Mesendoderm (in vitro differentiated cells): ENCODE measurements at regions not wholly inside any gene's neighbourhood (a gene's known extent, or its start where the extent isn't known, plus 50 kb on each side); places are given as distances from the start of the nearest gene placed in this dataset.
A peak's percentile ranks its signal among the peaks of the same experiment; 100 is the strongest.

Experiments used
- DNase-seq: peaks from one replicate; pipeline ENCODE4 v3.0.0; 2013
- H2AK5ac ChIP-seq: 2 replicates; pipeline ENCODE4 v1.6.1; 2013; ENCODE audit warnings: low read length, inconsistent platforms
- H2BK120ac ChIP-seq: 2 replicates; pipeline ENCODE4 v1.6.1; 2013; ENCODE audit warnings: low read depth, mild to moderate bottlenecking, low read length, moderate library complexity, mixed read lengths
- H2BK15ac ChIP-seq: replicated peaks from 2 replicates; pipeline ENCODE4 v1.6.1; 2013; ENCODE audit warnings: low read depth, mild to moderate bottlenecking, moderate library complexity
- H2BK5ac ChIP-seq: 2 replicates; pipeline ENCODE4 v1.6.1; 2013; ENCODE audit warnings: low read length, inconsistent platforms
- H3K18ac ChIP-seq: 2 replicates; pipeline ENCODE4 v1.6.1; 2013; ENCODE audit warnings: mild to moderate bottlenecking, low read length, mixed read lengths
- H3K23ac ChIP-seq: one replicate; pipeline ENCODE4 v1.6.1; 2013; ENCODE audit warnings: low read length
- H3K27ac ChIP-seq: 2 replicates; pipeline ENCODE4 v1.5.1; 2013; ENCODE audit warnings: low read depth, mild to moderate bottlenecking, inconsistent platforms, low read length, moderate library complexity
- H3K27me3 ChIP-seq: 2 replicates; pipeline ENCODE4 v1.6.1; 2013; ENCODE audit warnings: low read length, control low read depth, mild to moderate bottlenecking, inconsistent platforms; ENCODE audit not compliant: insufficient read depth, poor library complexity
- H3K36me3 ChIP-seq: 2 replicates; pipeline ENCODE4 v1.6.1; 2013; ENCODE audit warnings: low read length, inconsistent platforms; ENCODE audit not compliant: control insufficient read depth, insufficient read depth
- H3K4ac ChIP-seq: one replicate; pipeline ENCODE4 v1.6.1; 2013; ENCODE audit warnings: low read depth, mild to moderate bottlenecking, low read length, moderate library complexity
- H3K4me1 ChIP-seq: 2 replicates; pipeline ENCODE4 v1.6.1; 2013; ENCODE audit warnings: low read depth, low read length, inconsistent platforms; ENCODE audit not compliant: control insufficient read depth
- H3K4me2 ChIP-seq: 2 replicates; pipeline ENCODE4 v1.6.1; 2013; ENCODE audit warnings: low read length
- H3K4me3 ChIP-seq: 2 replicates; pipeline ENCODE4 v1.5.1; 2013; ENCODE audit warnings: mild to moderate bottlenecking, low read length
- H3K56ac ChIP-seq: one replicate; pipeline ENCODE4 v1.6.1; 2013; ENCODE audit warnings: low read length
- H3K79me1 ChIP-seq: 2 replicates; pipeline ENCODE4 v1.6.1; 2013; ENCODE audit warnings: low read length, inconsistent platforms
- H3K79me2 ChIP-seq: 2 replicates; pipeline ENCODE4 v1.6.1; 2013; ENCODE audit warnings: mild to moderate bottlenecking, low read length; ENCODE audit not compliant: control insufficient read depth, insufficient read depth
- H3K9ac ChIP-seq: 2 replicates; pipeline ENCODE4 v1.6.1; 2013; ENCODE audit warnings: low read length, inconsistent platforms
- H4K5ac ChIP-seq: one replicate; pipeline ENCODE4 v1.6.1; 2013; ENCODE audit warnings: low read length
- H4K8ac ChIP-seq: one replicate; pipeline ENCODE4 v1.6.1; 2013; ENCODE audit warnings: low read depth, mild to moderate bottlenecking, control low read depth, low read length, moderate library complexity
- WGBS: extraction: QIAGEN DNeasy Blood & Tissue Kit; methylation state at CpG from one replicate; pipeline ENCODE4 v1.1.7; 2013; ENCODE audit warnings: low lambda C conversion rate, missing lambda C conversion rate; ENCODE audit not compliant: insufficient coverage; ENCODE audit errors: extremely low coverage; 5-methylcytosine and 5-hydroxymethylcytosine counted together

- Histone ChIP-seq H3K79me2 (no peaks in the 10 kb centered on the region), H3K56ac (no peak overlapping the region), H2BK5ac (no peak overlapping the region), H3K27ac (no peak overlapping the region), H3K27me3 (no peaks in the 10 kb centered on the region), H2BK120ac (no peak overlapping the region), H4K8ac (no peak overlapping the region), H3K23ac (no peak overlapping the region), H3K18ac (no peak overlapping the region), H3K79me1 (no peaks in the 10 kb centered on the region), H4K5ac (no peak overlapping the region), H3K4me3 (no peak overlapping the region), H3K9ac (no peak overlapping the region), H2AK5ac (no peak overlapping the region), H2BK15ac (no peak overlapping the region), H3K4me2 (no peak overlapping the region), H3K4ac (no peak overlapping the region), H3K36me3 (no peaks in the 10 kb centered on the region), H3K4me1 (peaks cover 9% of the 10 kb centered on the region)
- WGBS: no CpG with 5 or more reads among the region's 22 CpGs
- no peak for DNase-seq
Measured at GRCh38 chr1:5650283-5651026, 341.8 kb downstream of the NPHP4 start.

GRCh38 chr1:5649795-5650194 lies 342.4 kb downstream of the NPHP4 start:
- Histone ChIP-seq H4K8ac (no peak overlapping the region), H3K4ac (no peak overlapping the region), H3K56ac (no peak overlapping the region), H2BK120ac (no peak overlapping the region), H3K27me3 (no peaks in the 10 kb centered on the region), H3K27ac (no peak overlapping the region), H4K5ac (no peak overlapping the region), H2BK15ac (no peak overlapping the region), H3K18ac (no peak overlapping the region), H3K79me1 (no peaks in the 10 kb centered on the region), H2BK5ac (no peak overlapping the region), H3K4me2 (no peak overlapping the region), H3K23ac (no peak overlapping the region), H2AK5ac (no peak overlapping the region), H3K4me1 (peaks cover 9% of the 10 kb centered on the region), H3K36me3 (no peaks in the 10 kb centered on the region), H3K79me2 (no peaks in the 10 kb centered on the region), H3K9ac (no peak overlapping the region), H3K4me3 (no peak overlapping the region)
- DNase-seq: no peak
- WGBS: no CpG with 5 or more reads among the region's 5 CpGs

- Histone ChIP-seq H3K36me3 (no peaks in the 10 kb centered on the region), H3K4me3 (no peak overlapping the region), H4K5ac (no peak overlapping the region), H3K4me2 (no peak overlapping the region), H2AK5ac (no peak overlapping the region), H2BK120ac (no peak overlapping the region), H3K27me3 (no peaks in the 10 kb centered on the region), H3K4ac (no peak overlapping the region), H3K18ac (no peak overlapping the region), H3K79me2 (no peaks in the 10 kb centered on the region), H3K9ac (no peak overlapping the region), H3K23ac (no peak overlapping the region), H2BK5ac (no peak overlapping the region), H2BK15ac (no peak overlapping the region), H3K79me1 (no peaks in the 10 kb centered on the region), H3K56ac (no peak overlapping the region), H3K27ac (no peak overlapping the region), H4K8ac (no peak overlapping the region), H3K4me1 (peaks cover 9% of the 10 kb centered on the region)
- no peak for DNase-seq
- WGBS: no CpG with 5 or more reads among the region's 4 CpGs
Measured at GRCh38 chr1:5649166-5649551, 343.1 kb downstream of the NPHP4 start.

- H2BK5ac ChIP-seq: no peak overlapping the region
- H2BK15ac ChIP-seq: no peak overlapping the region
- H2BK120ac ChIP-seq: no peak overlapping the region
- H3K18ac ChIP-seq: no peak overlapping the region
- no peak for DNase-seq
- H3K27ac ChIP-seq: no peak overlapping the region
- peaks cover 9% of the 10 kb centered on the region for H3K4me1 ChIP-seq
- no peak overlapping the region for H2AK5ac ChIP-seq
- H3K27me3 ChIP-seq: no peaks in the 10 kb centered on the region
- H3K23ac ChIP-seq: no peak overlapping the region
- no peak overlapping the region for H3K4me3 ChIP-seq
- no peak overlapping the region for H3K4me2 ChIP-seq
- H3K9ac ChIP-seq: no peak overlapping the region
- no peak overlapping the region for H3K4ac ChIP-seq
- WGBS: no CpG with 5 or more reads among the region's 10 CpGs
- H3K79me1 ChIP-seq: no peaks in the 10 kb centered on the region
- no peak overlapping the region for H3K56ac ChIP-seq
- no peak overlapping the region for H4K8ac ChIP-seq
- no peaks in the 10 kb centered on the region for H3K36me3 ChIP-seq
- no peaks in the 10 kb centered on the region for H3K79me2 ChIP-seq
- H4K5ac ChIP-seq: no peak overlapping the region
Measured at GRCh38 chr1:5648410-5649165, 343.6 kb downstream of the NPHP4 start.

- no CpG with 5 or more reads among the region's 7 CpGs for WGBS
- no peaks in the 10 kb centered on the region for H3K79me1 ChIP-seq
- no peak overlapping the region for H4K8ac ChIP-seq
- no peak overlapping the region for H3K18ac ChIP-seq
- peak; percentile 92 for DNase-seq
- H2AK5ac ChIP-seq: no peak overlapping the region
- H2BK15ac ChIP-seq: no peak overlapping the region
- H3K9ac ChIP-seq: no peak overlapping the region
- no peak overlapping the region for H3K23ac ChIP-seq
- no peak overlapping the region for H3K4me3 ChIP-seq
- no peak overlapping the region for H3K27ac ChIP-seq
- no peak overlapping the region for H3K4ac ChIP-seq
- H3K36me3 ChIP-seq: no peaks in the 10 kb centered on the region
- H3K79me2 ChIP-seq: no peaks in the 10 kb centered on the region
- H3K56ac ChIP-seq: peak overlapping the region; percentile 18
- H3K4me2 ChIP-seq: no peak overlapping the region
- H2BK120ac ChIP-seq: no peak overlapping the region
- H4K5ac ChIP-seq: no peak overlapping the region
- H2BK5ac ChIP-seq: no peak overlapping the region
- peaks cover 9% of the 10 kb centered on the region for H3K4me1 ChIP-seq
- H3K27me3 ChIP-seq: no peaks in the 10 kb centered on the region
Measured at GRCh38 chr1:5647234-5647633, 345.0 kb downstream of the NPHP4 start.
